ENCODE measurements at regions not wholly inside any gene's neighbourhood (a gene's known extent, or its start where the extent isn't known, plus 50 kb on each side); places are given as distances from the start of the nearest gene placed in this dataset.
A peak's percentile ranks its signal among the peaks of the same experiment; 100 is the strongest.

- H3K23ac ChIP-seq (ENCODE audit: insufficient read length): no peak overlapping the region
- no peak overlapping the region for H2BK120ac ChIP-seq (replicated peaks; ENCODE audit: low read depth, low read length)
- 0 out of 2 replicates have a peak overlapping the region, but pooled peaks have one; percentile 49 for H2AFZ ChIP-seq (ENCODE audit: low read length)
- no peak overlapping the region for H2BK12ac ChIP-seq (ENCODE audit: low read depth, low read length)
- WGBS, 2 experiments (ENCODE audit: extremely low coverage in 1 of 2, insufficient coverage in 1 of 2, insufficient read length in 1 of 2, insufficient replicate concordance in 2 of 2, low coverage in 1 of 2, low lambda C conversion rate in 2 of 2, missing lambda C conversion rate in 1 of 2): 87% methylated on average over 5 of the region's 5 CpGs; no CpG with 5 or more reads in 1 of the 2 experiments
- H3K4me1 ChIP-seq (replicated peaks in 1 of 4; ENCODE audit: control insufficient read depth in 3 of 4, insufficient read depth in 4 of 4, low read length in 3 of 4): no peaks in the 10 kb centered on the region
- no peaks in the 10 kb centered on the region for H4K20me1 ChIP-seq (replicated peaks in 1 of 2; ENCODE audit: control insufficient read depth in 1 of 2, insufficient read depth in 2 of 2, low read length in 2 of 2)
- FAIRE-seq (no peak), DNase-seq (ENCODE audit: low read depth in 1 of 2, low spot score in 2 of 2) (no peak)
- ChIA-PET POLR2A (ENCODE audit: partially characterized antibody) (no interaction called here), CTCF (ENCODE audit: partially characterized antibody) (no interaction called here)
- no peak overlapping the region for H4K8ac ChIP-seq (ENCODE audit: extremely low read depth, insufficient read depth, low read length)
- H3K9me3 ChIP-seq (ENCODE audit: insufficient read depth in 2 of 2, low read depth in 1 of 2, low read length in 1 of 2): no peaks in the 10 kb centered on the region
- H3K36me3 ChIP-seq (ENCODE audit: control insufficient read depth in 2 of 4, insufficient read depth in 4 of 4, low read length in 3 of 4): no peaks in the 10 kb centered on the region
- no peak overlapping the region for H3K18ac ChIP-seq (ENCODE audit: extremely low read depth, low read length)
- H3K9ac ChIP-seq (replicated peaks in 1 of 4; ENCODE audit: extremely low read depth in 1 of 4, low read depth in 3 of 4, low read length in 3 of 4): no peak overlapping the region
- no peak overlapping the region for H3K56ac ChIP-seq (replicated peaks; ENCODE audit: insufficient read length, low read depth, low read length)
- H3K4me3 ChIP-seq (ENCODE audit: extremely low read depth in 1 of 4, insufficient read depth in 2 of 4, low read depth in 3 of 4, low read length in 4 of 4): no peak overlapping the region
- H3K79me2 ChIP-seq (ENCODE audit: control insufficient read depth in 1 of 2, insufficient read depth in 2 of 2, low read length in 2 of 2): no peaks in the 10 kb centered on the region
- H4K91ac ChIP-seq (replicated peaks; ENCODE audit: insufficient read length, low read length): no peak overlapping the region
- no peak overlapping the region for H3K27ac ChIP-seq (ENCODE audit: low read depth, low read length)
- no peak overlapping the region for H2BK20ac ChIP-seq (ENCODE audit: low read length)
- no peak overlapping the region for H4K5ac ChIP-seq (ENCODE audit: insufficient read length, low read depth, low read length)
- TF ChIP-seq RFX5 (IDR thresholded peaks at IDR 0.05; ENCODE audit: borderline replicate concordance, low read depth, low read length): no peak
- no peak for TF ChIP-seq POU5F1 (IDR thresholded peaks at IDR 0.05; ENCODE audit: low read depth, low read length)
- TF ChIP-seq NANOG (IDR thresholded peaks at IDR 0.05; ENCODE audit: insufficient read depth, low read depth, low read length, poor library complexity, severe bottlenecking): no peak
- no peak for TF ChIP-seq USF2 (IDR thresholded peaks at IDR 0.05; ENCODE audit: low read length)
- TF ChIP-seq RAD21 (IDR thresholded peaks at IDR 0.05 in 1 of 2, conservative IDR thresholded peaks at IDR 0.05 in 1 of 2; ENCODE audit: low read depth in 2 of 2, low read length in 2 of 2): no peak
- TF ChIP-seq TCF12 (IDR thresholded peaks at IDR 0.05; ENCODE audit: low read depth, low read length): no peak
- TF ChIP-seq SRF (IDR thresholded peaks at IDR 0.05; ENCODE audit: low read depth, low read length): no peak
- no peak for TF ChIP-seq ASH2L (IDR thresholded peaks at IDR 0.05; ENCODE audit: low read length)
- no peak for TF ChIP-seq SUZ12 (IDR thresholded peaks at IDR 0.05; ENCODE audit: low read length)
- TF ChIP-seq BRCA1 (IDR thresholded peaks at IDR 0.05; ENCODE audit: low read depth, low read length): no peak
- TF ChIP-seq HDAC6 (IDR thresholded peaks at IDR 0.05; ENCODE audit: low read depth, low read length): no peak
- no peak for TF ChIP-seq KDM1A (IDR thresholded peaks at IDR 0.05; ENCODE audit: borderline replicate concordance, low read length)
- TF ChIP-seq GTF2F1 (IDR thresholded peaks at IDR 0.05; ENCODE audit: borderline replicate concordance, low read depth, low read length): no peak
- H3K4me2 ChIP-seq (ENCODE audit: insufficient read depth in 1 of 2, low read depth in 2 of 2, low read length in 2 of 2): no peak overlapping the region
- H3K14ac ChIP-seq (ENCODE audit: insufficient read length): no peak overlapping the region
- no peaks in the 10 kb centered on the region for H3K79me1 ChIP-seq (ENCODE audit: low read depth, low read length)
- no peak overlapping the region for H2AK5ac ChIP-seq (ENCODE audit: low read depth, low read length)
- H3K27me3 ChIP-seq (replicated peaks in 1 of 4; ENCODE audit: control insufficient read depth in 3 of 4, extremely low read depth in 1 of 4, insufficient read depth in 3 of 4, low read length in 3 of 4): no peaks in the 10 kb centered on the region
- no peak overlapping the region for H3K4ac ChIP-seq (replicated peaks; ENCODE audit: insufficient read length, low read depth, low read length)
- no peaks in the 10 kb centered on the region for H3K23me2 ChIP-seq (ENCODE audit: low read depth, low read length)
- H2BK15ac ChIP-seq (ENCODE audit: low read length): no peak overlapping the region
- H2BK5ac ChIP-seq (ENCODE audit: low read depth, low read length): no peak overlapping the region
Measured at GRCh38 chr10:107442035-107442505, 277.6 kb upstream of the SORCS1 start.
